ENCODE measurements at regions not wholly inside any gene's neighbourhood (a gene's known extent, or its start where the extent isn't known, plus 50 kb on each side); places are given as distances from the start of the nearest gene placed in this dataset.

GRCh38 chr16:47884116-47884725 is 271.6 kb downstream of the ABCC12 start:
- H3K79me2 ChIP-seq (ENCODE audit: control insufficient read depth in 1 of 2, insufficient read depth in 2 of 2, low read length in 2 of 2): no peaks in the 10 kb centered on the region
- peaks cover 0 to 24% (median 19%) of the 10 kb centered on the region in 4 experiments; a peak in 6 of 7 replicates for H3K4me1 ChIP-seq (replicated peaks in 1 of 4; ENCODE audit: control insufficient read depth in 3 of 4, insufficient read depth in 4 of 4, low read length in 3 of 4)
- H2AK5ac ChIP-seq (ENCODE audit: low read depth, low read length): no peak overlapping the region
- H3K14ac ChIP-seq (ENCODE audit: insufficient read length): no peak overlapping the region
- no peaks in the 10 kb centered on the region for H3K27me3 ChIP-seq (replicated peaks in 1 of 4; ENCODE audit: control insufficient read depth in 3 of 4, extremely low read depth in 1 of 4, insufficient read depth in 3 of 4, low read length in 3 of 4)
- no peaks in the 10 kb centered on the region for H3K9me3 ChIP-seq (ENCODE audit: insufficient read depth in 2 of 2, low read depth in 1 of 2, low read length in 1 of 2)
- no peak overlapping the region for H3K23ac ChIP-seq (ENCODE audit: insufficient read length)
- POLR2A ChIA-PET (ENCODE audit: partially characterized antibody): interaction anchor here (1.3 kb wide), 1 partner anchor 740 kb away, joined by 4 read pairs; the partner anchor contains the start of gene NETO2
- H2AFZ ChIP-seq (ENCODE audit: low read length): peak overlapping the region; percentile 47; the same call in 1 of the 2 replicates
- H4K5ac ChIP-seq (ENCODE audit: insufficient read length, low read depth, low read length): no peak overlapping the region
- peak overlapping the region; percentile 35; the same call in 1 of the 2 replicates for H2BK5ac ChIP-seq (ENCODE audit: low read depth, low read length)
- H3K18ac ChIP-seq (ENCODE audit: extremely low read depth, low read length): peak overlapping the region; percentile 62
- DNase-seq (ENCODE audit: low read depth in 1 of 2, low spot score in 2 of 2) (no peak), FAIRE-seq (peak; percentile 87)
- H3K56ac ChIP-seq (replicated peaks; ENCODE audit: insufficient read length, low read depth, low read length): no peak overlapping the region
- no peak for TF ChIP-seq SIN3A (conservative IDR thresholded peaks at IDR 0.05 in 1 of 2, IDR thresholded peaks at IDR 0.05 in 1 of 2; ENCODE audit: low read depth in 1 of 2, low read length in 2 of 2)
- TF ChIP-seq YY1 (IDR thresholded peaks at IDR 0.05; ENCODE audit: low read depth, low read length): no peak
- TF ChIP-seq JUND (IDR thresholded peaks at IDR 0.05; ENCODE audit: low read length): no peak
- TF ChIP-seq TEAD4 (IDR thresholded peaks at IDR 0.05; ENCODE audit: low read depth, low read length): no peak
- TF ChIP-seq TCF12 (IDR thresholded peaks at IDR 0.05; ENCODE audit: low read depth, low read length): 0 out of 2 replicates have a peak, but pooled peaks have one; percentile 39
- H2BK20ac ChIP-seq (ENCODE audit: low read length): peak overlapping the region; percentile 89
- H2BK15ac ChIP-seq (ENCODE audit: low read length): no peak overlapping the region
- H3K23me2 ChIP-seq (ENCODE audit: low read depth, low read length): peaks cover 1% of the 10 kb centered on the region
- no peaks in the 10 kb centered on the region for H3K79me1 ChIP-seq (ENCODE audit: low read depth, low read length)
- no peak overlapping the region for H4K8ac ChIP-seq (ENCODE audit: extremely low read depth, insufficient read depth, low read length)
- CTCF ChIA-PET (ENCODE audit: partially characterized antibody): interaction anchor here (0.7 to 1.4 kb wide), 2 partner anchors 233 to 526 kb away, joined by 3 read pairs; no protein-coding TSS in a partner anchor
- no peak overlapping the region for H3K27ac ChIP-seq (ENCODE audit: low read depth, low read length)
- peak overlapping the region; percentile 12 to 61; a peak in 3 of 4 replicates for H3K4me2 ChIP-seq (ENCODE audit: insufficient read depth in 1 of 2, low read depth in 2 of 2, low read length in 2 of 2)
- H4K91ac ChIP-seq (replicated peaks; ENCODE audit: insufficient read length, low read length): no peak overlapping the region
- H3K4ac ChIP-seq (replicated peaks; ENCODE audit: insufficient read length, low read depth, low read length): no peak overlapping the region
- H2BK120ac ChIP-seq (replicated peaks; ENCODE audit: low read depth, low read length): no peak overlapping the region
- H2BK12ac ChIP-seq (ENCODE audit: low read depth, low read length): peak overlapping the region; percentile 51
- peak overlapping the region in 1 of 4 experiments; percentile 12; a peak in 1 of 8 replicates for H3K4me3 ChIP-seq (ENCODE audit: extremely low read depth in 1 of 4, insufficient read depth in 2 of 4, low read depth in 3 of 4, low read length in 4 of 4)
- H3K9ac ChIP-seq (replicated peaks in 1 of 4; ENCODE audit: extremely low read depth in 1 of 4, low read depth in 3 of 4, low read length in 3 of 4): no peak overlapping the region
- WGBS, 2 experiments (ENCODE audit: extremely low coverage in 1 of 2, insufficient coverage in 1 of 2, insufficient read length in 1 of 2, insufficient replicate concordance in 2 of 2, low coverage in 1 of 2, low lambda C conversion rate in 2 of 2, missing lambda C conversion rate in 1 of 2): 31% methylated on average over 2 of the region's 2 CpGs; no CpG with 5 or more reads in 1 of the 2 experiments
- no peaks in the 10 kb centered on the region for H3K36me3 ChIP-seq (ENCODE audit: control insufficient read depth in 2 of 4, insufficient read depth in 4 of 4, low read length in 3 of 4)
- H4K20me1 ChIP-seq (replicated peaks in 1 of 2; ENCODE audit: control insufficient read depth in 1 of 2, insufficient read depth in 2 of 2, low read length in 2 of 2): no peaks in the 10 kb centered on the region
